GM12878 (cell line): ENCODE measurements at regions not wholly inside any gene's neighbourhood (a gene's known extent, or its start where the extent isn't known, plus 50 kb on each side); places are given as distances from the start of the nearest gene placed in this dataset.

ENCODE experiments used
- ATAC-seq: fragments of 200-7000 bp; cut with Tn5 transposase; 3 replicates; pipeline ENCODE4 v1.9.1; 2020; ENCODE audit warnings: mild to moderate bottlenecking, moderate library complexity
- BruUV-seq: library from RNA; stranded (reverse); fragments of 400-500 nt; replicated peaks from 2 replicates; lab custom pipeline; 2021; lab: Mats Ljungman, UMichigan
- CTCF ChIA-PET: fragments of 300-600 bp; sonication (Branson Sonifier 250); formaldehyde crosslinking; extraction: SDS; loops from one replicate; lab custom pipeline; 2021; ENCODE audit warnings: inconsistent platforms; lab: Yijun Ruan, JAX
- POLR2A ChIA-PET: fragments of 350-600 bp; formaldehyde crosslinking; extraction: SDS; loops from one replicate; lab custom pipeline; 2021; ENCODE audit warnings: inconsistent platforms; lab: Charles Lee
- RAD21 ChIA-PET: fragments of 300-600 bp; sonication (Branson Sonifier 250); formaldehyde crosslinking; loops from one replicate; lab custom pipeline; 2023; ENCODE audit warnings: antibody characterized with exemption; ENCODE audit not compliant: unreplicated experiment; lab: Charles Lee
- SMC1A ChIA-PET: fragments of 300-600 bp; sonication (Branson Sonifier 250); formaldehyde crosslinking; loops from one replicate; lab custom pipeline; 2023; ENCODE audit not compliant: unreplicated experiment, uncharacterized antibody; lab: Charles Lee
- DNase-seq: peaks from one replicate; pipeline ENCODE4 v3.0.0-alpha.2; 2011; ENCODE audit warnings: low read depth, low spot score
- FAIRE-seq: peaks from 3 replicates; lab custom pipeline; 2011; peaks lifted over from hg19 to GRCh38; lab: Jason Lieb, UNC
- H2AFZ ChIP-seq: 2 replicates; pipeline ENCODE4 v1.6.0; 2011; ENCODE audit warnings: low read depth, low read length, control low read depth; ENCODE audit not compliant: control insufficient read depth
- H3K27ac ChIP-seq: 2 replicates; pipeline ENCODE4 v1.5.1; 2011; ENCODE audit warnings: control low read depth; ENCODE audit not compliant: control insufficient read depth, insufficient read depth
- H3K27me3 ChIP-seq, 2 experiments: replicated peaks in 1 of 2; 2 replicates each; pipeline versions ENCODE4 v1.6.0 to v1.6.1; 2011; ENCODE audit warnings: low read length in 1 of 2; ENCODE audit not compliant: control insufficient read depth in 2 of 2, insufficient read depth in 2 of 2
- H3K36me3 ChIP-seq, 2 experiments: 2 replicates each; pipeline ENCODE4 v1.5.1; 2011; ENCODE audit warnings: low read length in 1 of 2; ENCODE audit not compliant: control insufficient read depth in 2 of 2, insufficient read depth in 2 of 2
- H3K4me1 ChIP-seq: 2 replicates; pipeline ENCODE4 v1.6.1; 2011; ENCODE audit warnings: mild to moderate bottlenecking, low read length, moderate library complexity, mixed read lengths; ENCODE audit not compliant: control insufficient read depth, insufficient read depth
- H3K4me2 ChIP-seq: 2 replicates; pipeline ENCODE4 v1.6.0; 2011; ENCODE audit warnings: control low read depth; ENCODE audit not compliant: control insufficient read depth, insufficient read depth
- H3K4me3 ChIP-seq: fragments of 200-600 bp; sonication (generic); 2 replicates; pipeline ENCODE4 v1.5.1; 2016
- H3K79me2 ChIP-seq: 2 replicates; pipeline ENCODE4 v1.6.0; 2011; ENCODE audit warnings: low read length; ENCODE audit not compliant: control insufficient read depth, insufficient read depth
- H3K9ac ChIP-seq: 2 replicates; pipeline ENCODE4 v1.8.0; 2011; ENCODE audit warnings: low read length, control low read depth, mixed read lengths; ENCODE audit not compliant: control insufficient read depth, insufficient read depth
- H3K9me3 ChIP-seq: replicated peaks from 3 replicates; pipeline ENCODE4 v1.5.1; 2011; ENCODE audit warnings: mild to moderate bottlenecking, low read length; ENCODE audit not compliant: control insufficient read depth, insufficient read depth
- H4K20me1 ChIP-seq: 2 replicates; pipeline ENCODE4 v1.6.0; 2011; ENCODE audit not compliant: control insufficient read depth, insufficient read depth
- ASH2L ChIP-seq: fragments of 300-600, 200-600 bp; sonication (generic); IDR thresholded peaks from 2 replicates; pipeline ENCODE4 v1.6.1; 2017; ENCODE audit warnings: low read depth, mild to moderate bottlenecking, borderline replicate concordance
- CHD4 ChIP-seq: fragments of 200-600 bp; sonication (generic); IDR thresholded peaks from 2 replicates; pipeline ENCODE4 v1.6.1; 2016; ENCODE audit warnings: mild to moderate bottlenecking
- IKZF2 ChIP-seq, 2 experiments: fragments of 450-650 bp; IDR thresholded peaks; 2 replicates each; pipeline ENCODE4 v1.6.1; 2017; ENCODE audit warnings: mild to moderate bottlenecking in 2 of 2, moderate library complexity in 2 of 2
- KAT2A ChIP-seq: conservative IDR thresholded peaks from 2 replicates; pipeline ENCODE4 v1.6.1; 2011; ENCODE audit warnings: low read depth, low read length; ENCODE audit not compliant: control insufficient read depth
- NFXL1 ChIP-seq: fragments of 450-650 bp; IDR thresholded peaks from 2 replicates; pipeline ENCODE4 v1.6.1; 2017; ENCODE audit warnings: antibody characterized with exemption, mild to moderate bottlenecking, borderline replicate concordance
- NFYA ChIP-seq: IDR thresholded peaks from 2 replicates; pipeline ENCODE4 v1.6.1; 2011; ENCODE audit warnings: low read depth, mild to moderate bottlenecking, low read length, improper control_type of control experiment, borderline replicate concordance
- PAX5 ChIP-seq: IDR thresholded peaks from 2 replicates; pipeline ENCODE4 v1.6.1; 2011; ENCODE audit warnings: low read depth, low read length, borderline replicate concordance
- POLR2AphosphoS5 ChIP-seq: IDR thresholded peaks from 2 replicates; pipeline ENCODE4 v1.6.1; 2011; ENCODE audit warnings: mild to moderate bottlenecking, low read length, inconsistent platforms
- SMC3 ChIP-seq: IDR thresholded peaks from 2 replicates; pipeline ENCODE4 v1.6.1; 2011; ENCODE audit warnings: low read length, improper control_type of control experiment, borderline replicate concordance
- SPI1 ChIP-seq: IDR thresholded peaks from 2 replicates; pipeline ENCODE4 v1.6.1; 2011; ENCODE audit warnings: low read depth, mild to moderate bottlenecking, low read length, moderate library complexity, borderline replicate concordance; ENCODE audit not compliant: insufficient read depth
- STAT3 ChIP-seq: IDR thresholded peaks from 2 replicates; pipeline ENCODE4 v1.6.1; 2011; ENCODE audit warnings: low read depth, low read length, improper control_type of control experiment
- TCF7 ChIP-seq: IDR thresholded peaks from 2 replicates; pipeline ENCODE4 v1.6.1; 2014; ENCODE audit warnings: antibody characterized with exemption, borderline replicate concordance
- YY1 ChIP-seq: IDR thresholded peaks from 2 replicates; pipeline ENCODE4 v1.6.1; 2011; ENCODE audit warnings: low read depth, mild to moderate bottlenecking, low read length
- ZNF207 ChIP-seq: fragments of 450-650 bp; IDR thresholded peaks from 2 replicates; pipeline ENCODE4 v1.6.1; 2014; ENCODE audit warnings: antibody characterized with exemption, mild to moderate bottlenecking, borderline replicate concordance
- ZNF24 ChIP-seq: fragments of 450-650 bp; IDR thresholded peaks from 2 replicates; pipeline ENCODE4 v1.6.1; 2017; ENCODE audit warnings: antibody characterized with exemption, mild to moderate bottlenecking
- ZNF622 ChIP-seq: fragments of 450-650 bp; IDR thresholded peaks from 2 replicates; pipeline ENCODE4 v1.6.1; 2017; ENCODE audit warnings: mild to moderate bottlenecking, inconsistent platforms
- WGBS: methylation state at CpG from one replicate; pipeline ENCODE4 v1.1.6; 2016; ENCODE audit warnings: low lambda C conversion rate; ENCODE audit not compliant: insufficient replicate concordance, insufficient coverage; ENCODE audit errors: missing lambda C conversion rate; 5-methylcytosine and 5-hydroxymethylcytosine counted together
- in situ Hi-C: fragments of 300-500 bp; cut with MboI; formaldehyde crosslinking; loops from 9 replicates; pipeline ENCODE4 v1.14.3; 2018; ENCODE audit warnings: mixed read lengths
- intact Hi-C: fragments of 100-400 bp; cut with micrococcal nuclease; formaldehyde crosslinking; loops from one replicate; pipeline ENCODE4 v1.14.2; 2022; ENCODE audit not compliant: unreplicated experiment
- TF ChIP-seq, protein P1 (sequence below): fragments of 450-650 bp; IDR thresholded peaks from 2 replicates; pipeline ENCODE4 v1.6.1; 2016; ENCODE audit warnings: mild to moderate bottlenecking
- TF ChIP-seq, protein P2 (sequence below): fragments of 450-650 bp; IDR thresholded peaks from 2 replicates; pipeline ENCODE4 v1.6.1; 2017; ENCODE audit warnings: mild to moderate bottlenecking, moderate library complexity

DNA sequence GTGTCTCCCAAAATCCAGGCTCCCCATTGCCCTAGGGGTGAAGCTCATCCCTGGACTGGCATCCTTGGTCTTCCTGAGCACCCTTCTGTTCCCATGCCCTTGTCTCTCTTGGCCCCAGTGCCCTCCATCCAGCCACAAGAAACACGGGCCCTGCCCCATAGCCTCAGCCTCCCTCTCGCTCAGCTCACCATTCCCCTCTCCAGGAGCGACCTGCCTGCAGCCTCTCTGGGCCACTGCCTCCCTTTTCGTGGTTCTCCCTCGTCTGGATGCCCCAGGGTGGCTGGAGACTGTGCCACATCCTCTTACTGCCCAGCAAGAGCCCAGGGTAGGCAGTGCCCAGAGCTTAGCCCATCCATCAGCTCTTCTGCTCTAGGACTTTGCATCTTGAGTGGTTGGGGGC lies 532.1 kb downstream of the TBC1D22A start:
- CTCF ChIA-PET: no interaction called here
- Histone ChIP-seq H2AFZ (no peak overlapping the region), H3K36me3 (no peaks in the 10 kb centered on the region), H3K79me2 (no peaks in the 10 kb centered on the region), H3K4me1 (no peaks in the 10 kb centered on the region), H3K27me3 (no peaks in the 10 kb centered on the region), H3K4me3 (no peak overlapping the region), H3K27ac (no peak overlapping the region), H3K9ac (no peak overlapping the region), H3K9me3 (no peaks in the 10 kb centered on the region; the same call in 2 of the 3 replicates), H3K4me2 (no peak overlapping the region), H4K20me1 (no peaks in the 10 kb centered on the region)
- RAD21 ChIA-PET: no interaction called here
- SMC1A ChIA-PET: no interaction called here
- intact Hi-C loops: no loop called here
- FAIRE-seq (no peak), DNase-seq (no peak), ATAC-seq (no peak)
- TF ChIP-seq ZNF24 (no peak), STAT3 (no peak), PAX5 (no peak), NFYA (no peak), YY1 (no peak), TCF7 (no peak), ASH2L (no peak), KAT2A (no peak), SPI1 (no peak), CHD4 (no peak), ZNF207 (no peak), POLR2AphosphoS5 (no peak), ZNF622 (no peak), SMC3 (no peak), NFXL1 (no peak), IKZF2 (IDR thresholded peaks at IDR 0.05) (no peak)
- TF ChIP-seq, protein P1, sequence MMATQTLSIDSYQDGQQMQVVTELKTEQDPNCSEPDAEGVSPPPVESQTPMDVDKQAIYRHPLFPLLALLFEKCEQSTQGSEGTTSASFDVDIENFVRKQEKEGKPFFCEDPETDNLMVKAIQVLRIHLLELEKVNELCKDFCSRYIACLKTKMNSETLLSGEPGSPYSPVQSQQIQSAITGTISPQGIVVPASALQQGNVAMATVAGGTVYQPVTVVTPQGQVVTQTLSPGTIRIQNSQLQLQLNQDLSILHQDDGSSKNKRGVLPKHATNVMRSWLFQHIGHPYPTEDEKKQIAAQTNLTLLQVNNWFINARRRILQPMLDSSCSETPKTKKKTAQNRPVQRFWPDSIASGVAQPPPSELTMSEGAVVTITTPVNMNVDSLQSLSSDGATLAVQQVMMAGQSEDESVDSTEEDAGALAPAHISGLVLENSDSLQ: no peak
- TF ChIP-seq, protein P2, sequence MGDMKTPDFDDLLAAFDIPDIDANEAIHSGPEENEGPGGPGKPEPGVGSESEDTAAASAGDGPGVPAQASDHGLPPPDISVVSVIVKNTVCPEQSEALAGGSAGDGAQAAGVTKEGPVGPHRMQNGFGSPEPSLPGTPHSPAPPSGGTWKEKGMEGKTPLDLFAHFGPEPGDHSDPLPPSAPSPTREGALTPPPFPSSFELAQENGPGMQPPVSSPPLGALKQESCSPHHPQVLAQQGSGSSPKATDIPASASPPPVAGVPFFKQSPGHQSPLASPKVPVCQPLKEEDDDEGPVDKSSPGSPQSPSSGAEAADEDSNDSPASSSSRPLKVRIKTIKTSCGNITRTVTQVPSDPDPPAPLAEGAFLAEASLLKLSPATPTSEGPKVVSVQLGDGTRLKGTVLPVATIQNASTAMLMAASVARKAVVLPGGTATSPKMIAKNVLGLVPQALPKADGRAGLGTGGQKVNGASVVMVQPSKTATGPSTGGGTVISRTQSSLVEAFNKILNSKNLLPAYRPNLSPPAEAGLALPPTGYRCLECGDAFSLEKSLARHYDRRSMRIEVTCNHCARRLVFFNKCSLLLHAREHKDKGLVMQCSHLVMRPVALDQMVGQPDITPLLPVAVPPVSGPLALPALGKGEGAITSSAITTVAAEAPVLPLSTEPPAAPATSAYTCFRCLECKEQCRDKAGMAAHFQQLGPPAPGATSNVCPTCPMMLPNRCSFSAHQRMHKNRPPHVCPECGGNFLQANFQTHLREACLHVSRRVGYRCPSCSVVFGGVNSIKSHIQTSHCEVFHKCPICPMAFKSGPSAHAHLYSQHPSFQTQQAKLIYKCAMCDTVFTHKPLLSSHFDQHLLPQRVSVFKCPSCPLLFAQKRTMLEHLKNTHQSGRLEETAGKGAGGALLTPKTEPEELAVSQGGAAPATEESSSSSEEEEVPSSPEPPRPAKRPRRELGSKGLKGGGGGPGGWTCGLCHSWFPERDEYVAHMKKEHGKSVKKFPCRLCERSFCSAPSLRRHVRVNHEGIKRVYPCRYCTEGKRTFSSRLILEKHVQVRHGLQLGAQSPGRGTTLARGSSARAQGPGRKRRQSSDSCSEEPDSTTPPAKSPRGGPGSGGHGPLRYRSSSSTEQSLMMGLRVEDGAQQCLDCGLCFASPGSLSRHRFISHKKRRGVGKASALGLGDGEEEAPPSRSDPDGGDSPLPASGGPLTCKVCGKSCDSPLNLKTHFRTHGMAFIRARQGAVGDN: no peak
- WGBS: under 1% methylated on average over 5 of the region's 5 CpGs
- BruUV-seq: no TSS peak
- in situ Hi-C loops: no loop called here
- POLR2A ChIA-PET: no interaction called here
